ENCODE measurements at regions not wholly inside any gene's neighbourhood (a gene's known extent, or its start where the extent isn't known, plus 50 kb on each side); places are given as distances from the start of the nearest gene placed in this dataset.
"Not testable (repeated sequence)": the region's sequence is repeated elsewhere in the genome, so short reads cannot be mapped to it uniquely, and the experiment has no call there.

DNA sequence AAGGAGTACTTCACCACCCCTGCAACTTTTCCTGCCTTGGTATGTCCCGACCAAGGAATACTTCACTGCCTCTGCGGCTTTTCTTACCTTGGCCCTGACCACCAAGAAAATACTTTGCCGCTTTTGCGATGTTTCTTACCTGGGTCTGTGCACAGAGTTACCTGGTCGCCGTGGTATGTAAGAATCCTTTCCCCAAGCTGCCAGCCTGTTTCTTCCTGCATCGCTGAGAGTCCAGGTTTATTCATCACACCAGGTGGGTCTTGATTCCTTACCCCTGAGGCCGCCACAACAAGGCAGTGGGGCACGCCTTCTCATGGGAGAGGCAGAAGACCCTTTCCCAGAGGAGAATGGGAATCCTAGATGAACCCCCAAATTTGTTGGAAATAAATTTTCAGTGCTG lies 511.3 kb downstream of the EDEM1 start:
- Histone ChIP-seq H3K27ac (replicated peaks; ENCODE audit: low read length) (no peak overlapping the region), H3K23ac (ENCODE audit: low read depth, low read length, poor library complexity) (no peak overlapping the region), H2BK12ac (ENCODE audit: low read length) (no peak overlapping the region), H3K14ac (ENCODE audit: low read length) (no peak overlapping the region), H3K4ac (ENCODE audit: low read length) (no peak overlapping the region), H3K4me3 (ENCODE audit: low read length in 2 of 2) (no peak overlapping the region), H2AFZ (ENCODE audit: low read length) (no peak overlapping the region), H3K4me1 (ENCODE audit: control insufficient read depth in 2 of 2, insufficient read depth in 1 of 2, low read depth in 1 of 2, low read length in 2 of 2) (no peaks in the 10 kb centered on the region), H3K79me1 (ENCODE audit: low read depth, low read length) (no peaks in the 10 kb centered on the region), H3K18ac (ENCODE audit: low read length) (no peak overlapping the region), H2BK15ac (ENCODE audit: low read length) (no peak overlapping the region), H2AK5ac (ENCODE audit: low read depth, low read length) (no peak overlapping the region), H3K27me3 (ENCODE audit: control insufficient read depth in 3 of 3, insufficient read depth in 3 of 3, low read depth in 1 of 3, low read length in 3 of 3) (no peaks in the 10 kb centered on the region), H2BK120ac (ENCODE audit: low read depth, low read length) (no peak overlapping the region), H3K4me2 (ENCODE audit: insufficient read depth, low read length, poor library complexity, severe bottlenecking) (no peak overlapping the region), H4K8ac (ENCODE audit: low read depth, low read length) (no peak overlapping the region), H2BK5ac (ENCODE audit: low read length) (no peak overlapping the region), H3K9ac (ENCODE audit: low read depth, low read length, poor library complexity) (no peak overlapping the region), H4K91ac (ENCODE audit: low read depth, low read length, poor library complexity) (no peak overlapping the region), H3K9me3 (replicated peaks in 1 of 2; ENCODE audit: control insufficient read depth in 2 of 2, insufficient read depth in 1 of 2, low read depth in 1 of 2, low read length in 2 of 2) (no peaks in the 10 kb centered on the region), H3K36me3 (replicated peaks in 1 of 2; ENCODE audit: control insufficient read depth in 2 of 2, insufficient read depth in 2 of 2, low read length in 2 of 2) (no peaks in the 10 kb centered on the region)
- WGBS, 2 donors (ENCODE audit: extremely low coverage in 2 of 2, insufficient read length in 2 of 2, insufficient replicate concordance in 1 of 2) = no CpG with 5 or more reads among the region's 9 CpGs
- DNase-seq (ENCODE audit: low spot score) = no peak

- H2BK120ac ChIP-seq (ENCODE audit: low read depth, low read length) = no peak overlapping the region
- H3K23ac ChIP-seq (ENCODE audit: low read depth, low read length, poor library complexity) = no peak overlapping the region
- H3K4ac ChIP-seq (ENCODE audit: low read length) = no peak overlapping the region
- no peak overlapping the region for H4K91ac ChIP-seq (ENCODE audit: low read depth, low read length, poor library complexity)
- DNase-seq (ENCODE audit: low spot score) = no peak
- no peak overlapping the region for H2BK15ac ChIP-seq (ENCODE audit: low read length)
- no peak overlapping the region for H2AFZ ChIP-seq (ENCODE audit: low read length)
- no peaks in the 10 kb centered on the region for H3K27me3 ChIP-seq (ENCODE audit: control insufficient read depth in 3 of 3, insufficient read depth in 3 of 3, low read depth in 1 of 3, low read length in 3 of 3)
- no peak overlapping the region for H3K9ac ChIP-seq (ENCODE audit: low read depth, low read length, poor library complexity)
- no peaks in the 10 kb centered on the region for H3K79me1 ChIP-seq (ENCODE audit: low read depth, low read length)
- no peaks in the 10 kb centered on the region for H3K36me3 ChIP-seq (replicated peaks in 1 of 2; ENCODE audit: control insufficient read depth in 2 of 2, insufficient read depth in 2 of 2, low read length in 2 of 2)
- no peak overlapping the region for H2BK12ac ChIP-seq (ENCODE audit: low read length)
- no peaks in the 10 kb centered on the region for H3K9me3 ChIP-seq (replicated peaks in 1 of 2; ENCODE audit: control insufficient read depth in 2 of 2, insufficient read depth in 1 of 2, low read depth in 1 of 2, low read length in 2 of 2)
- no peak overlapping the region for H3K18ac ChIP-seq (ENCODE audit: low read length)
- H3K27ac ChIP-seq (replicated peaks; ENCODE audit: low read length) = no peak overlapping the region
- H3K14ac ChIP-seq (ENCODE audit: low read length) = no peak overlapping the region
- no CpG with 5 or more reads among the region's 6 CpGs for WGBS, 2 donors (ENCODE audit: extremely low coverage in 2 of 2, insufficient read length in 2 of 2, insufficient replicate concordance in 1 of 2)
- no peak overlapping the region for H3K4me3 ChIP-seq (ENCODE audit: low read length in 2 of 2)
- no peaks in the 10 kb centered on the region for H3K4me1 ChIP-seq (ENCODE audit: control insufficient read depth in 2 of 2, insufficient read depth in 1 of 2, low read depth in 1 of 2, low read length in 2 of 2)
- H2AK5ac ChIP-seq (ENCODE audit: low read depth, low read length) = no peak overlapping the region
- H3K4me2 ChIP-seq (ENCODE audit: insufficient read depth, low read length, poor library complexity, severe bottlenecking) = no peak overlapping the region
- H2BK5ac ChIP-seq (ENCODE audit: low read length) = no peak overlapping the region
- no peak overlapping the region for H4K8ac ChIP-seq (ENCODE audit: low read depth, low read length)
These were observed 511.8 kb downstream of the EDEM1 start for GRCh38 chr3:5699313-5699712.

- Histone ChIP-seq H2BK15ac (ENCODE audit: low read length) (no peak overlapping the region), H3K36me3 (replicated peaks in 1 of 2; ENCODE audit: control insufficient read depth in 2 of 2, insufficient read depth in 2 of 2, low read length in 2 of 2) (no peaks in the 10 kb centered on the region), H2BK12ac (ENCODE audit: low read length) (no peak overlapping the region), H3K4me2 (ENCODE audit: insufficient read depth, low read length, poor library complexity, severe bottlenecking) (no peak overlapping the region), H3K4me1 (ENCODE audit: control insufficient read depth in 2 of 2, insufficient read depth in 1 of 2, low read depth in 1 of 2, low read length in 2 of 2) (no peaks in the 10 kb centered on the region), H3K4me3 (ENCODE audit: low read length in 2 of 2) (no peak overlapping the region), H4K91ac (ENCODE audit: low read depth, low read length, poor library complexity) (no peak overlapping the region), H3K4ac (ENCODE audit: low read length) (no peak overlapping the region), H3K9ac (ENCODE audit: low read depth, low read length, poor library complexity) (no peak overlapping the region), H3K23ac (ENCODE audit: low read depth, low read length, poor library complexity) (no peak overlapping the region), H3K79me1 (ENCODE audit: low read depth, low read length) (no peaks in the 10 kb centered on the region), H2BK5ac (ENCODE audit: low read length) (no peak overlapping the region), H3K18ac (ENCODE audit: low read length) (no peak overlapping the region), H3K27ac (replicated peaks; ENCODE audit: low read length) (no peak overlapping the region), H4K8ac (ENCODE audit: low read depth, low read length) (no peak overlapping the region), H2BK120ac (ENCODE audit: low read depth, low read length) (no peak overlapping the region), H3K14ac (ENCODE audit: low read length) (no peak overlapping the region), H2AK5ac (ENCODE audit: low read depth, low read length) (no peak overlapping the region), H2AFZ (ENCODE audit: low read length) (no peak overlapping the region), H3K9me3 (replicated peaks in 1 of 2; ENCODE audit: control insufficient read depth in 2 of 2, insufficient read depth in 1 of 2, low read depth in 1 of 2, low read length in 2 of 2) (no peaks in the 10 kb centered on the region), H3K27me3 (ENCODE audit: control insufficient read depth in 3 of 3, insufficient read depth in 3 of 3, low read depth in 1 of 3, low read length in 3 of 3) (no peaks in the 10 kb centered on the region)
- no CpG with 5 or more reads among the region's 2 CpGs for WGBS, 2 donors (ENCODE audit: extremely low coverage in 2 of 2, insufficient read length in 2 of 2, insufficient replicate concordance in 1 of 2)
- DNase-seq (ENCODE audit: low spot score) = no peak
These were observed 512.3 kb downstream of the EDEM1 start for GRCh38 chr3:5699811-5700210.

DNA sequence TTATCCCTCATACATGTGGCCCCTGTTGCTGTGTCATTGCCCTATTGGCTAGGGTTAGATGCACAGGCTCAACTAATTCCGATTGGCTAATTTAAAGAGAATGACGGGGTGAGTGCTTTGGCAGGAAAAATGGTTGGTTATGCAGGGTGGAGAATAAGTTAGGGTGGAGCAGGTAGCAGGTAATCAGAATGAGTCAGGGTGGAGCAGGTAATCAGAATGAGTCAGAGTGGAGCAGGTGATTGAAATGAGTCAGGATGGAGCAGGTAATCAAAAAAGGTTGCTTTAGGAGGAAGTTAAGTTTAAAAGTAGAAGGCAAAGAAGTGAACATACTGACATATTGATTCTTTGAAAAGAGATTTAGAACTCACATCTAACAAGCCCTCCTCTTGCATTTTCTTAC lies 513.5 kb downstream of the EDEM1 start:
- H2AK5ac ChIP-seq (ENCODE audit: low read depth, low read length); H3K27me3 ChIP-seq (ENCODE audit: control insufficient read depth in 3 of 3, insufficient read depth in 3 of 3, low read depth in 1 of 3, low read length in 3 of 3); DNase-seq (ENCODE audit: low spot score); H2BK120ac ChIP-seq (ENCODE audit: low read depth, low read length); H2BK5ac ChIP-seq (ENCODE audit: low read length); H3K4me2 ChIP-seq (ENCODE audit: insufficient read depth, low read length, poor library complexity, severe bottlenecking); H4K91ac ChIP-seq (ENCODE audit: low read depth, low read length, poor library complexity); H2AFZ ChIP-seq (ENCODE audit: low read length); H2BK12ac ChIP-seq (ENCODE audit: low read length); H3K14ac ChIP-seq (ENCODE audit: low read length); H3K18ac ChIP-seq (ENCODE audit: low read length); H3K4ac ChIP-seq (ENCODE audit: low read length); H3K27ac ChIP-seq (replicated peaks; ENCODE audit: low read length); H3K9ac ChIP-seq (ENCODE audit: low read depth, low read length, poor library complexity); H3K9me3 ChIP-seq (replicated peaks in 1 of 2; ENCODE audit: control insufficient read depth in 2 of 2, insufficient read depth in 1 of 2, low read depth in 1 of 2, low read length in 2 of 2); H2BK15ac ChIP-seq (ENCODE audit: low read length); H3K23ac ChIP-seq (ENCODE audit: low read depth, low read length, poor library complexity); H4K8ac ChIP-seq (ENCODE audit: low read depth, low read length); H3K4me3 ChIP-seq (ENCODE audit: low read length in 2 of 2); H3K36me3 ChIP-seq (replicated peaks in 1 of 2; ENCODE audit: control insufficient read depth in 2 of 2, insufficient read depth in 2 of 2, low read length in 2 of 2); H3K79me1 ChIP-seq (ENCODE audit: low read depth, low read length); H3K4me1 ChIP-seq (ENCODE audit: control insufficient read depth in 2 of 2, insufficient read depth in 1 of 2, low read depth in 1 of 2, low read length in 2 of 2): not testable (repeated sequence)
- no CpG with 5 or more reads among the region's 2 CpGs for whole genome bisulfite sequencing, 2 donors (ENCODE audit: extremely low coverage in 2 of 2, insufficient read length in 2 of 2, insufficient replicate concordance in 1 of 2)
